ENCODE measurements at regions not wholly inside any gene's neighbourhood (a gene's known extent, or its start where the extent isn't known, plus 50 kb on each side); places are given as distances from the start of the nearest gene placed in this dataset.
"Not testable (repeated sequence)": the region's sequence is repeated elsewhere in the genome, so short reads cannot be mapped to it uniquely, and the experiment has no call there.

DNA sequence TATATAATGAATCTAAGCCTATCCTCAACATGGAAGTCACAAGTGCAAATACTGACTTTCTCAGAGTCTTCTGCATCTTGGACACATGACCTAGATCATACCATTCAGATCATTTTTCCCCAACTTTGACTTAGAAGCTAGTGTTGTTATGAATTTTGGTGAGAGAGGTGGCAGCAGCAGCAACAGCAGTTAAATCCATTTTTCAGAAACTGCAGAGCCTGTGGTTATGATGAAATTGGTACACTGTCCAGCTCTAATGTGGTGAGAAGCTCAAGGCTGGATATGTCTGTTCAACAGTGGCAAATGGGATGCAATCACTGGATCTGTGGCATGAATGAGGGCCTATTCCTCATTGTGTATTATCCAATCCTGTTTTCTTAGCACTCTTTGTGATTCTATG lies 290.1 kb upstream of the SATB1 start:
- Histone ChIP-seq H3K4me1 (ENCODE audit: low read depth) (no peaks in the 10 kb centered on the region), H3K4me3 (no peak overlapping the region), H3K36me3 (no peaks in the 10 kb centered on the region), H3K27me3 (no peaks in the 10 kb centered on the region), H3K9me3 (ENCODE audit: low read depth) (no peaks in the 10 kb centered on the region), H3K27ac (no peak overlapping the region)
- TF ChIP-seq, protein P1, sequence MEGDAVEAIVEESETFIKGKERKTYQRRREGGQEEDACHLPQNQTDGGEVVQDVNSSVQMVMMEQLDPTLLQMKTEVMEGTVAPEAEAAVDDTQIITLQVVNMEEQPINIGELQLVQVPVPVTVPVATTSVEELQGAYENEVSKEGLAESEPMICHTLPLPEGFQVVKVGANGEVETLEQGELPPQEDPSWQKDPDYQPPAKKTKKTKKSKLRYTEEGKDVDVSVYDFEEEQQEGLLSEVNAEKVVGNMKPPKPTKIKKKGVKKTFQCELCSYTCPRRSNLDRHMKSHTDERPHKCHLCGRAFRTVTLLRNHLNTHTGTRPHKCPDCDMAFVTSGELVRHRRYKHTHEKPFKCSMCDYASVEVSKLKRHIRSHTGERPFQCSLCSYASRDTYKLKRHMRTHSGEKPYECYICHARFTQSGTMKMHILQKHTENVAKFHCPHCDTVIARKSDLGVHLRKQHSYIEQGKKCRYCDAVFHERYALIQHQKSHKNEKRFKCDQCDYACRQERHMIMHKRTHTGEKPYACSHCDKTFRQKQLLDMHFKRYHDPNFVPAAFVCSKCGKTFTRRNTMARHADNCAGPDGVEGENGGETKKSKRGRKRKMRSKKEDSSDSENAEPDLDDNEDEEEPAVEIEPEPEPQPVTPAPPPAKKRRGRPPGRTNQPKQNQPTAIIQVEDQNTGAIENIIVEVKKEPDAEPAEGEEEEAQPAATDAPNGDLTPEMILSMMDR (IDR thresholded peaks at IDR 0.05; ENCODE audit: low read depth, low read length) = no peak
- DNase-seq (ENCODE audit: low read depth in 1 of 2, low spot score in 1 of 2) = no peak

DNA sequence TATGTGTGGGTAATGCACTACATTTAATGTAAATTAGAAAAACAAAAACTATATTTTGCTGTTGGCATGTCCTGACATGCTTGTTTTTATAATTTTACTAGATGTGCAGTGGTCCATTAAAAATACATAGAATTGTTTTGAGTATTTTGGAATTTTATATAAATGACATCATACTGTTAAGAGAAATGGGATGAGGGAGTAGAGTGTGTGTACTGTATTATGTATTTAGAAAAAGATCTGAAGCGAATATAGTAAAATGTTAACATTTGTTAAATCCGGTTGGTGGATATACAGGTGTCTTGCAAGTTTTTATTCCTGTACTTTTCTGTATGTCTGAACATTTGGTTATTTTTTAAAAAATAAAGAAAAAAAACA lies 288.4 kb upstream of the SATB1 start:
- Histone ChIP-seq H3K36me3 (no peaks in the 10 kb centered on the region), H3K27me3 (no peaks in the 10 kb centered on the region), H3K4me1 (ENCODE audit: low read depth) (no peaks in the 10 kb centered on the region), H3K4me3 (no peak overlapping the region), H3K27ac (no peak overlapping the region), H3K9me3 (ENCODE audit: low read depth) (no peaks in the 10 kb centered on the region)
- TF ChIP-seq, protein P1 (IDR thresholded peaks at IDR 0.05; ENCODE audit: low read depth, low read length) = no peak
- no peak for DNase-seq (ENCODE audit: low read depth in 1 of 2, low spot score in 1 of 2)

DNA sequence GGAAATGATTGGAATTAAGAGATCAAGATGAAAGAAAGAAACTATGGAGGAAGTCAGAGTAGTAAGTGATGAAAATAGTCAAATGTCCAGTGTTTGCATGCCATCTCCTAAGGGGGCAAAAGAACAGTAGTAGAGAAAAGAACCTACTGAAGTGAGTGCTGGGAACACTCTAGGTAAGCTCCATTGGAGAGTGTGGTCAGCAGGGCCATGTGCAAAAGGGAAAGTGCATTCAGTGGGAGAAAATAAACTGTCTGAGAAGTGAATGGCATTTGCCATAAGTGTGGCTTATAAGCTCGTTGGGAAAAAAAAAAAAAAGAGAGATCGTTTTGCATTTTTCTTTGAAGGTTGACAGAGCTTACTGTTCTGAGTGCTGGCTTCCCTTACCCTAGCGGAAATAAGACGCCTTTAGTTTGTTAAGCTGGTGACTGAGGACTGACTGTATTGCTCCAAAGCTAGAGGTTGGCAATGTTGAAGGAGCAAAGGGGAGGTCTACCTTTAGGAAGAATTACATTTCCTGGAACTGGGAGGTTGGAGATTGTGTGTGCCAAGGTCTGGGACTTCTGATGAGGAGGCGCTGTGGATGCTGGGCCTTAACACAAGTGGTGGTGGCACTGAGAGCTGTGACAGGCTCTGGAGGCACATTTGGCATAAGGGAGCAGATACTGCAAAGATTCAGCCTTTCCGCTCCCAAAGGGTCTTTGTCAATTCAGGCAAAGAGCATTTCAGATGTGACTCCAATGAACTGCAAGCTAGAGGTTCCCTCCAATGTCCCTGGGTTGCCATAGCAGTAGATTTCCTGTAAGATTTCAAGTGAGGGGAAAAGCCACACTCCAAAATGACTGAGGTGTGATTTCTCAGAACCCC lies 287.8 kb upstream of the SATB1 start:
- no peak overlapping the region for H3K4me3 ChIP-seq
- no peaks in the 10 kb centered on the region for H3K27me3 ChIP-seq
- TF ChIP-seq, protein P1 (IDR thresholded peaks at IDR 0.05; ENCODE audit: low read depth, low read length) = no peak
- DNase-seq (ENCODE audit: low read depth in 1 of 2, low spot score in 1 of 2) = no peak
- no peak overlapping the region for H3K27ac ChIP-seq
- no peaks in the 10 kb centered on the region for H3K36me3 ChIP-seq
- no peaks in the 10 kb centered on the region for H3K9me3 ChIP-seq (ENCODE audit: low read depth)
- H3K4me1 ChIP-seq (ENCODE audit: low read depth) = no peaks in the 10 kb centered on the region

DNA sequence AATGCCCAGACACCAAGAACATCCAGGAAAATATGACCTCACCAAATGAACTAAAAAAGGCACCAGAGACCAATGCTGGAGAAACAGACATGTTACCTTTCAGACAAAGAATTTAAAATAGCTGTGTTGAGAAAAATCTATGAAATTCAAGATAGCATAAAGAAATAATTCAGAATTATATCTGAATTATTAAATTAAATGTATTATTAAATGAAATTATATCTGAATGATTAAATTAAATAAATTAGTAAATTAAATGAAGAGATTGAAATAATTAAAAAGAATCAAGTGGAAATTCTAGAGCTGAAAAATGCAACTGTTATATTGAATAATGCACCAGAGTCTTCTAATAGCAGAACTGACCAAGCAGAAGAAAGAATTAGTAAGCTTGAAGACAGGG lies 279.2 kb upstream of the SATB1 start:
- H3K27me3 ChIP-seq = no peaks in the 10 kb centered on the region

DNA sequence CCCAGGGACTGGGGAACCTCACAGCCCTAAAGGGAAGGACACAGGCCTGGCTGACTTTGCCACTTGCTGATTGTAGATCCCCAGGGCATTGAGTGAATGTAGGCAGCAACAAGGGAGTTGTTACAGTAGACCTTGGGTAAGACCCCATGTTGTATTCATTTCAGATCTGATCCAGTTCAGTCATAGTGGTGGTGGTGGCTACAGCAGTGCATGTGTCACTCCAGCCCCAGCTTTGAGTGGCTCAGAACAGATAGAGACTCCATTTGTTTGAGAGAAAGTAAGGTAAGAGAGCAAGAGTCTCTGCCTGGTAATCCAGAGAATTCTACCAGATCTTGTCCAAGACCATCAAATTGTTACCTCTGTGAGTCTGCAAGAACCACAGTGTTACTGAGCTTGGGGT lies 278.7 kb upstream of the SATB1 start:
- H3K36me3 ChIP-seq = no peaks in the 10 kb centered on the region
- no peaks in the 10 kb centered on the region for H3K9me3 ChIP-seq (ENCODE audit: low read depth)
- H3K4me1 ChIP-seq (ENCODE audit: low read depth) = no peaks in the 10 kb centered on the region
- no peaks in the 10 kb centered on the region for H3K27me3 ChIP-seq
- TF ChIP-seq, protein P1 (IDR thresholded peaks at IDR 0.05; ENCODE audit: low read depth, low read length) = no peak
- H3K27ac ChIP-seq = no peak overlapping the region
- no peak overlapping the region for H3K4me3 ChIP-seq
- DNase-seq (ENCODE audit: low read depth in 1 of 2, low spot score in 1 of 2) = no peak

More for the DNA sequence above, 279.2 kb upstream of the SATB1 start:
- Histone ChIP-seq H3K27ac (no peak overlapping the region), H3K9me3 (ENCODE audit: low read depth) (no peaks in the 10 kb centered on the region), H3K4me3 (no peak overlapping the region), H3K36me3 (no peaks in the 10 kb centered on the region), H3K4me1 (ENCODE audit: low read depth) (no peaks in the 10 kb centered on the region)
- TF ChIP-seq, protein P1 (IDR thresholded peaks at IDR 0.05; ENCODE audit: low read depth, low read length) = no peak
- DNase-seq (ENCODE audit: low read depth in 1 of 2, low spot score in 1 of 2) = no peak

DNA sequence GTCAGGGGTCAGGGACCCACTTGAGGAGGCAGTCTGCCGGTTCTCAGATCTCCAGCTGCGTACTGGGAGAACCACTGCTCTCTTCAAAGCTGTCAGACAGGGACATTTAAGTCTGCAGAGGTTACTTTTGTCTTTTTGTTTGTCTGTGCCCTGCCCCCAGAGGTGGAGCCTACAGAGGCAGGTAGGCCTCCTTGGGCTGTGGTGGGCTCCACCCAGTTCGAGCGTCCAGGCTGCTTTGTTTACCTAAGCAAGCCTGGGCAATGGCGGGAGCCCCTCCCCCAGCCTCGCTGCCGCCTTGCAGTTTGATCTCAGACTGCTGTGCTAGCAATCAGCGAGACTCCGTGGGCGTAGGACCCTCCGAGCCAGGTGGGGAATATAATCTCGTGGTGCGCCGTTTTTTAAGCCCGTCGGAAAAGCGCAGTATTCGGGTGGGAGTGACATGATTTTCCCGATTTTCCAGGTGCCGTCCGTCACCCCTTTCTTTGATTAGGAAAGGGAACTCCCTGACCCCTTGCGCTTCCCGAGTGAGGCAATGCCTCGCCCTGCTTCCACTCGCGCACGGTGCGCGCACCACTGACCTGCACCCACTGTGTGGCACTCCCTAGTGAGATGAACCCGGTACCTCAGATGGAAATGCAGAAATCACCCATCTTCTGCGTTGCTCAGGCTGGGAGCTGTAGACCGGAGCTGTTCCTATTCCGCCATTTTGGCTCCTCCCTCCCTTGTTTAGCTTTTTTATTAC lies 268.6 kb upstream of the SATB1 start:
- H3K27ac ChIP-seq; H3K27me3 ChIP-seq; H3K9me3 ChIP-seq (ENCODE audit: low read depth); H3K36me3 ChIP-seq; DNase-seq (ENCODE audit: low read depth in 1 of 2, low spot score in 1 of 2); H3K4me3 ChIP-seq; H3K4me1 ChIP-seq (ENCODE audit: low read depth): not testable (repeated sequence)

Data from cardiac muscle cell (in vitro differentiated cells and primary cell).